ENCODE measurements at regions not wholly inside any gene's neighbourhood (a gene's known extent, or its start where the extent isn't known, plus 50 kb on each side); places are given as distances from the start of the nearest gene placed in this dataset.

DNA sequence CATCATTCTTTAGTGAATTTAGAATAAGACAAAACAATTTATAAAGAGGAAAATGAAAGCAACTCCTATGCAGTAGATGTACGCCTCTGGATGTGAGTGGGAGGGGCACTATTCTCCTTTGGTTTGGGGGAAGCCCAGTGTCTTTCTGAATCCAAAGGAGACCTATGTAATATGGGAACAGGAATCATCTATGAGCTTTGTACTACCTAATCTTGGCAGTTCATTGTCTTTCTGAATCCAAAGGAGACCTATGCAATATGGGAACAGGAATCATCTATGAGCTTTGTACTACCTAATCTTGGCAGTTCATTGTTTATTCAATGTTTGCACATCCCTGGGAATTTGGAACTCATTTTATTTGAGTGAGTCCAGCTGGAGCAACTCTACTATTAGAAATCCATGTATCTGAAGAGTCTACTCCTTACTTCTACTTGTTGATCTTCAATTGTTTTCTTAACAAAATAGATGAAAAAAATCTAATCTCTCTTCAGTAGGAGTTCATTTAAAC, 401.1 kb upstream of the LRATD1 start:
- no peak for DNase-seq

DNA sequence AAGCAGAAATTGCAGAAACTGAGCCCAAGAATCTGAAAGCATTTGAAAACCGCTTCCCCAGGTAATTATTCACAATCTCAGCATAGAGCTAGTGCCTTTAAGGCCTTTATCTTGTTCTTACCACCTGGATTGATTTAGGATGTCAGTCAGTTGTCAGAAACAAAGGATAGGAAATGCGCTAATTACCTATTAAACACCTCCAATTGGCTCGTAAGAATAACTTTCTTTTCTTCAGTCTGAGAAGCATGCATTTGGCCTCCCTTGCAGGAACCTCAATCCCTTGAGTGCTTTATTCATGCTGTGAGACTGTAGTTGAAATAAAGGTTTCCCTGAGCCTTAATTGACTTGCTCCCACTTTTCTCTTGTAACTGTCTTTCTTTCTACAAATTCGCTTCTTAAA, 400.3 kb upstream of the LRATD1 start:
- DNase-seq, result no peak

DNA sequence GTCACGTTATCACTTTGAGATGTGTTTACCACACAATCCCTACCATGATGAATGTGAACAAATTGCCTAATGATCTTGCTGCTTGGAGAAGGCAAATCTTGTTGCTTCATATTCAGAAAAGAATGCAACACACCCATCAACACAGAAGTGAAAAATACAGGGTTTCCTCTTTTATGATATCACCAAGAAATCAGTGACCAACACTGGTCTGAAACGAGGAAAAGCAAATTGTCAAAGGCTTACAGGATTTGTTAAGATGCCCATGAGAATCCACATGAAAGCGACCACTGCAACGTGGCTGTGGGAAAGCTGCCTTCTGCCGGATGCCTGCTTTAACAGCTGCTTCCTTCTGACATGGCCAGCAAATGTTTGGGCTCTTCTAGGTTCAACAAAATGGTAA, 397.6 kb upstream of the LRATD1 start:
- DNase-seq, result no peak

DNA sequence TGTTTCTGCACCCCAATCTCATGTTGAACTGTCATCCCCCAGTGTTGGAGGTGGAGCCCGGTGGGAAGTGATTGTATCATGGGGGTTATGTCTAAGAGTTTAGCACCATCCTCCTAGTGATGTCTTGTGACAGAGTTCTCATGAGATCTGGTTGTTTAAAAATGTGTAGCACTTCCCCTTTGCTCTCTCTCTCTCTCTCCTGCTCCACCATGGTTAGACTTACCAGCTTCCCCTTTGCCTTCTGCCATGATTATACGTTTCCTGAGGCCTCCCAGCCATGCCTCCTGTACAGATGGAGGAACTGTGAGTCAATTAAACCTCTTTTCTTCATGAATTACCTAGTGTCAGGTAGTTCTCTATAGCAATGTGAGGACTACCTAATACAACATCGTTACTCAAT, 396.9 kb upstream of the LRATD1 start:
- DNase-seq, result no peak

DNA sequence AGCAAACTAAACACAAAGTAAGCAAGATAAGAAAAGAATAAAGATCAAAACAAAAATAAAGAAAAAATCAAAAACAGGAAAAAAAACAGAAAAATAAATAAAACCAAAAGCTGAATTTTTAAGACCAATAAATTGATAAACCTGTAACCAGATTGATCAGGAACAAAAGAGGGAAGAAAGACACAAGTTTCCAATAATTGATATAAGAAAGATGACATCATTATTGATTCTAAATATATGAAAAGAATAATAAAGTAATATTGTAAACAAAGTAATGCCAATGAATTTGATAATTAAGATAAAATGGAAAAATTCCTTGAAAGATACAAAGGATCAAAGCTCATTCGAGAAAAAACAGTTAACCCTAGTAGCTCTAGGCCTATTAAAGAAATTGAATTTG, 394.6 kb upstream of the LRATD1 start:
- DNase-seq, result no peak

DNA sequence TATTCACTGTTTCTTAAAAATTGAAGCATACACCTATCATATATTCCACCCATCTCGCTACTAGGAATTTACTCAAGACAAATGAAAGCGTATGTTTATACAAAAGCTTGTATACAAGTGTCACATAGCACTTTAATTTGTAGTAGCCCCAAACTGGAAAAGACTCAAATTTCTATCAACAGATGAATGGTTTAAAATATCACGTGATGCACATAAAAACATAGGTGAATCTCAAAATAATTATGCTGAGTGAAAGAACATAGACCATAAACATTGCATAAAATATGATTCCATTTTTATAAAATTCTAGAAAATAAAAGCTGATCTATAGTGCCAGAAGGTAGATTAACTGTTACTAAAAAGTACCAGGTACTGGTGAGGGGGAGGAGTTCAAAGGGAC, 392.9 kb upstream of the LRATD1 start:
- DNase-seq, result no peak

DNA sequence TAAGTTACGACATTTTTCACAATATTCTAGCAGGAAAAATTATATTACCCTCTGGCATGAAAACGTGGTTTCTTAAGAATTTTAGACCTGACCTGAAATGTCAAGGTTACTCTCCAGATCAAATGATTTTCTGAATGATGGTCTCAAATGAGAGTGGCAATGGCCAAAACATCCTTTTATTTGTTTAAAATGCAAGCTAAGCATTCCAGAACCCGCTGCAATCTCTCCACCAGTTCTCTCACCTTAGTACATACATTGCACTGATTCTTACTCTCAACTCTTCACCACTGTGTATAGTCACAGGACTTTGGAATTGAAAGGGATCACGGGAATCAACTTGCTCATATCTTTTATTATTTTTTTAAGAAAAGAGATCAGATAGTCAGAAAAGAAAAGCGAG, 391.6 kb upstream of the LRATD1 start:
- no peak for DNase-seq

DNA sequence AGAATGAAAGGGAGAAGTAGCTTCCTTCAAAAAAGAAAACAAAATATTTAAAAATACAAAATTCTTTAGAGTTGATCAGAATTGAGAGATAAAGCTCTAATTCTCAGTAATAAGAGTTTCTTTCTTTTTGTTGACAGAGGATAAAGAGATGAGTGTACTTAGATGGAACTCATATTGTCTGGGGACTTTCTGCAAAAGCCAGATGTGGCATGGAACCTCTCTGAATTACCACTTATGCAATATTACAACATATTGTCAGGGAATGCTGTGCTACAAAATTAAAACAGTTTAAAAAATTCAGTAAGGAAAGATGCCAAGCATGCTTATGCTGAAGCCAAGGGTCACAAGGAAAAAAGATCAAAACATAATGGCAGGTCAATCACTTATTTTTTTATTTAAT, 386.6 kb upstream of the LRATD1 start:
- DNase-seq, result no peak

DNA sequence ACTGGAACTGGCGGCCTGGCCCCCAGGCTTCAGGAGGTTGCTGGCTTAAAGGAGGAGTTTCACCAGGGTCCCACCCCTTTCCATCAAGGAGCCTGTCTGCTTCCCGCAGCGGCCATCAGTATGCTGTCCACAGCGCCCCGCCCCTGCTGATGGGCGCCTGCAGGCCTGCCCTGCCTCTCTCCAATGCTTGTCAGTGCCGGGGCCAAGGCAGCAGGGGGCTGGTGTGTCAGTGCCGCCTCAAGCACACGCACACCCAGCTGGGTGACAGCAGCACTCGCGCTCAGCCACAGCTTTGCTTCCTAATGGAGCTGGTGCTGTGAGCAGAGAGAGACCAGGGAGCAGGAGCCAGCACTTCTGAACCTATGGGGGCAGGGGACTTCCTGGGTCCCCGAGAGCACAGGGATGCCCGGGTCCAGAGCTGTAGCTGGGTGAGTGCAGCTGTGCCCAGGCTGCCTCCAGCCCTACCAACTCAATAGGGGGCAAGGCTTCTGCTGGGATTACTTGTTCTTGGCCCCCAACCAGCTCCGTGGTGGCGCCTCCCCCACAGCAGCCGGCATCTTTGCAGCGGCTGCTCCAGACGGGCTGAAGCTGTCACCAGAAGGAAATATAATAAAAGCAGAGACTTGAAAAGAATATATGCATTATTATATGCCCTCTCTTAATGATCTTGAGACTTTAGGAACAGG, 377.2 kb upstream of the LRATD1 start:
- DNase-seq, result no peak

DNA sequence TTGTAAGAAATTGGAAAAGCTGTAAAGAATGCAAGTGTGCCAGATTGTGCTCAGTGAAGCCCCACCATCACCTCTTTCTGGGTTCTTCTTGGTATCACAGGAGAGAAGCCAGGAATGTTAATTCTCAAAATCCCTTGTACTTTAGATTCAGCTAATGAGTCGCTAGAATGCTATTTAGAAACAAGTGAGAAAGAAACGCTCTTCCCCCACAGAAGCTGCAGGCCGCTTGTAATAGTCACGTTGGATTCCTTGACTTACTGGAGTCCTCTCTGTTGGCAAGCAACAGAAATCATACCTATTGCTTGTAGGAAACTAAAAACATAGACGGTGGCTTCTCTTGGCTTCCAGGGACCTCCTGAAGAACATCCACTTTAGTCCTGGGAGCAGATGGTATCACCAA, 375.6 kb upstream of the LRATD1 start:
- DNase-seq, result no peak

DNA sequence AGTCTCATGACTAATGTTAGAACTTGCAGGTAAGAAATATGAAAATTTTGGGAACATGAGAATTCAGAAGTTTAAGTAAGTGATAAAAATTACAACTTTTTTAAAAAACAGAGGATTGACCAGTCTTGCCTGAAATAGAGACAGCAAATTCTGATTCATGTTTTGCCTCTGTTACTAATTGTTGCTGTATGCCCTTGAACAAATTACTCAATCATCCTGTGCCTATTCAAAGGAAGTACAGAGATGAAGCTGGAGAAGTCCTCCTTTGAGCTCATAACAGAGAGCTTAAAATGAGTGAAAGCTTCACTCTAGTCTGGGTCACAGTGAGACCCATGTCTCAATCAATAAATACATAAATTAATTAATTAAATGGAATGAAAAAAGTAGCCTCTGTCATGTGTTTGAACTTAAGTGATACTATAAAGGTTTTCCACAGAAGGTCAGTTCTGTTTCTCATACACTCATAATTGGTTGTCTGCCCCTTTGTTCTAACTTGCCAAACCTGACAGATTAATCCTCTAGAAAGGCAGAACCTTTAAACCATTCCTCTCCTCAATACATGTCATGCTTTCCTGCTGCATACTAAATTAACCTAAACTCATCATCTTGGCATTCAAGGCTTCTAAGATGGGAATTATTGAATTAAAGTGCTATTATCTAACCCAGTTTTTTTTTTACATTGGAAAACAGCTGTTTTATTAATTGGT, 374.6 kb upstream of the LRATD1 start:
- DNase-seq, result no peak

DNA sequence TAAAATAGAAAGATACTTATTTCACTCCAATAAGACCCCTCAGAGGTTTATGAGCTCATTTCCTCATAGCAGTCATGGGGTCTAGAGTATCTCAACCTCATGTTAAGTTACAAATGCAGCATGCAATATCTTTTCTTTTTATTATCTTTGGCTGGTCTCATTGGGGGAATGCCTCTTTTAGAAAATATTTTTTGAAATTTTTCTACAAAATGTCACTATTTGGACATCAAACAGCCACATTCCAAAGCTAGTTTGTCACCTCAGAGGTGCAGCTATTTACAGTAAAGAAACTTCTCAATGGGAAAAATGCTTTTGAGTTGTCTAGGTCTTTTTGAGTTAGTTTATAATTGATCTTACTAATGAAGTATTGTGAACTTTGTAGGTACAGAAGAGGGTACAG, 370.7 kb upstream of the LRATD1 start:
- no peak for DNase-seq

DNA sequence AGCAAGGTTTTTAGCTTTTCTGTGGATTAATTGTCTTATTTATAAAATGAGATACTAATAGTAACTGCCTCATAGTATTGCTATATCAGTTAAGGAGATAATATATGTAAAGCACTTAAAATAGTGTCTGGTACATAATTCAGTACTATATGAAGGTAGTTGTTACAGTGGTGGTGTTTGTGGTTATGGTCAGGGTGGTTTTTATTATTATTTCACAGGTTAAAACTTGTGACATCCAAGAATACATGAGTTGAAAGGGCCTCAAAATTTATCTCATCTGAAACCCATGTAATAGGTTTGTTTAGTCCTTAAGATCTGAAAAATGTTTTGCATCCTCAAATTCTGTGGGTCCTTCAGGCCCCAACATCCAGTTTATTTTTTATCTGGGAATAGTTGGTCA, 369.5 kb upstream of the LRATD1 start:
- no peak for DNase-seq

DNA sequence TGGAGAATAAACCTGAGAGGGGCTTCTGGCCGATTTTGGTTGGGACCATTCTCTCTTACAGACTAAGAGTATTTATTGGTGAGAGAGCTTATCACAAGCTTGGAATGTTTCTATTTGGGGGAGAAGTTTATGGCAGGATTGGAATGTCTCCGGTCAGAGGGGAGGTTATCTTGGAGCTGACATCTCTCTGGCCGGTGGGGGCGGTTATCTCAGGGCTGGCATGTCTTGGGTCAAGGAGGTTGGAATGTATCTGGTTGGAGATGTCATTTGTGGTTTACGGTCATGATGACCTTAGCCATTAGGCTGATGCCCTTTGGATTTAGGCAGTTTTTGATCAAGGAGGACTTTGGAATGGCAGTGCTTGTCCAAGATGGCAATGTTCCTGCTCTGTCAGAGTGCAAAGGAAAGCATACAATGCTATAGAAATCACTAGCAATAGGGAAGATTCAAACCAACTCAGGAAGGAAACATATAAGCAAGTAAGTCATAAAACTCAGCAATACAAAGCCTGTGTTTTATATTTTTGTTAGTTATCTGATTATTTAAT, 362.4 kb upstream of the LRATD1 start:
- DNase-seq, result no peak

DNA sequence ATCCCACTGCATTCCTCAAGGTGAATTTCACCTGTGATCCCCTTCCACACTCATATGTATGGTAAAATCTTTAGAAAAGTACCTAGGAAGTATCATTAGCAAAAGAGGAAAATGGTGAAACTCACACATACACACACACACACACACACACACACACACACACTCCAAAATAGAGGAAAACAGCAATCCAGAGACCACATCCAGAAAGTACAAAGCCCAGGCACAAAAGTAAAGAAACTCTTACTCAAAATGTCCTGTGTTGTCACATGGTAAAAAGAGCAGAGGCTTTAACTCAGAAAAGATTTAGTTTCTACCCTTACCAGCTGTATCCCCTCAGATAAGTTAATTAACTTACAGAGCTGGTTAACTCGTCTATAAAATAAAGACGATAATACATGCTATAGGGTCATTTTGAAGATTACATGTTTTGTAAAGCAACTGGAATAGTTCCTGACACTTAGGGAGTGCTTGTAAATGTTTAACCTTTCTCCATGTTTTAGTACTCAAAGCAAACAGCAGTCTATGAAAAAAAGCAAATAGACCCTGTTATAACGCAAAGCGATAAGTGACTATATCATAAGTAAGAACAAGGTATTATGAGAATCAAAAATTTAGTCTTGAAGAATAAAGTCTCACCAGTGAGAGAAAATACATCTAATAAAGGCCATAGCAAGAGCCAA, 360.0 kb upstream of the LRATD1 start:
- no peak for DNase-seq

DNA sequence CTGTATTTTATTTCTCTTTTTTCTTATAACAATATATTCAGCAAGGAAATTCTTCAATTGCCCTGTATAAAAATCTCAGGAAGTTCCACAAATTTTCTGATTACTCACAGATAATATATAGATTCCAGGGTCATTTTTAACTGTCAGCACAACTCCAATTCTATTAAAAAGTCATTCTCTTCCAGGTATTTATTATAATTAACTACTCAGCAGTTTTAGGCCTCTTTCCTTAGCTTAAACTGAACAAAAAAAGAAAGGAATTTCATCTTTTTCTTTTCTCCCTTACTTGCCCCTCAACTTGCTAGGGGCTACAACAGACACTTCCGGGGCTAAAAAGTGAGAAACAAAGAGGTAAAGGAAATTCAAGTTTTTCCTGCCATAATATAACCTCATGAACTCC, 358.9 kb upstream of the LRATD1 start:
- no peak for DNase-seq

DNA sequence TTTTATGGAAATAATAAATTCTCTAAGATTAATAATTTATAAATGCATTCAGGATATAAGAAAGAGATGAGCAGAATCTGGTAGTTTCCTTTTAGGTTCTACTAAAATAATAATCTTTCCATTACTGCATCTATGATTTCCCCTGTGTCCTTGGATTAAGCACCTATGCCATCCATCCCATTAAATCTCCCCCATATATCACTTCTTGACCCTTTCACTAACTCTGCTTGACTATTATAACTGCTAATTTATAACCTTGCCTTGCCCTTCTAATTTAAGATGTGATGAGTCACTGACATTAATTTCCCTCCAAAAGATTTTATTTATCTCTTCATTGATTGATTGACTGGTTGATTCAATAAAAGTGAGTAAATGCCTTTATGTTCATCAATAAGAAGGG, 348.3 kb upstream of the LRATD1 start:
- DNase-seq, result no peak

DNA sequence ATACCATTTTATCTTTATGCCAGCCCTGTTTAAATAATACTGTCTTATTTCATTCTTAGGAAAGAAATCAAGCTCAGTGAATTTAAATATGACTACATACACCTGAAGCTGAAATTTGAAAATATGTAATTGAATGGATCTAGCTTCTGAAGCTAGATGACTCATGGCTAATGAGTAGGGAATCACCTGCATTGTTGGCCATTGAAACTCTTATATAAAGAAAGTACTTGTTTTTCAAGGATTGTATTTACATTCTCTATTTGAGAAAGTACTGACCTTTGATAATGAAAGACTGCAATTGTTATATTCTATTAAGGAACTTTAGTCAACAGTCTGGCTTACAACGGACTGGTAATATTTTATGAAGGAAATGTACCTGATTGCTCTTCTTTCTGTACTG, 346.7 kb upstream of the LRATD1 start:
- DNase-seq, result no peak

DNA sequence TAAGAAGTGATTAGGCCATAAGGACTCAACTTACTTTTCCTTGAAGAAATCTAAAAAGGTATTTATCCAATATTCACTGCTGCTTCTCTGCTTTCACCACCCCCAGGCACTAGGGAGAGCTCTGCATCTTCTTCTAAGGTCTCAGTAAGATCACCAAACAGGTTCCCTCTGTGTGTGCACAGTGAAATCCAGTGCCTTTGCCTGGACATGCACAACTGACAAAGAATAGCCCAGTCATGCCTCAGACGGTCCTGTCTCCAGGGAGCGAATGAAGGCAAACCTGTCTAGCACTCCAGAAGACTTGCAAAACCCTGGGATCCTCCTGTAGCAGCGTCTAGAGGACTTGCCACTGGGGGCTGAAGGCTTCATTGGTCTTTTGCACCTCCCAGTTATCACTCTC, 344.5 kb upstream of the LRATD1 start:
- DNase-seq, result no peak

DNA sequence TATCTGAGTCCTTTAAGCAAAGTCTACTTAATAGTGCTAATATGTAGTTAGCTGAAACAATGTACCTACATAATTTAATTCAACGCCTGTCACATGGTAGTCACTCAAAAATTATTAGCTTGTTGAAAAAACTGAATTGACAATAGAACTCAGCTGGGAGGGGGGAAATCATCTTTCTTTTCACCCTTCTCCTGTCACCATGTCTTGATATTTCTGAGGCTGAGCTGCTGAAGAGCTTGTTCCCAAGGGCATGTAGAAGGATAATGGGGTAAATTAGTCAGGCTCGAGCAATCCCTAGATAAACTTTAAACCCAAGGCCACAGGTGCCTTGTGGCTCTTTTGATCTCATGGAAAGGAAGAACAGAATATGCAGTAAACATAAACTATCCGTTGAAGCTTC, 339.6 kb upstream of the LRATD1 start:
- DNase-seq, result no peak

DNA sequence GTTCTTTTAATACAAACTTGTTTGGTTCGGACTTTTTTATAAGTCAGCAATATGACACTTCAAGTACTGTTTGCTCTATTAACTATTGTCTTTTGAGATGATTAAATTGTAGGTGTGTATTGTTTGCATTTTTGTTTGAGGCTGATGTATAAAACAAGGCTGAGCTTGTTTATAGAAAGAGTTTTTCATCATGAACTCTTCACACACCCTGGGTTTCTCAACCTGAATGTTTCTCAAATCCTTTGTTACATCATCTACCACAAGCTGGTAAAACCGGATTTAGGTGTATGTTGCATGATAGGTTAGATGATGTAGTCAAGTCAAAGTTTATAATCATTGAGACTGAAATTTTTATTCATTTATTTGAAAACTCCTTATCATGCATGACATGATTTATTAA, 335.2 kb upstream of the LRATD1 start:
- DNase-seq, result no peak

DNA sequence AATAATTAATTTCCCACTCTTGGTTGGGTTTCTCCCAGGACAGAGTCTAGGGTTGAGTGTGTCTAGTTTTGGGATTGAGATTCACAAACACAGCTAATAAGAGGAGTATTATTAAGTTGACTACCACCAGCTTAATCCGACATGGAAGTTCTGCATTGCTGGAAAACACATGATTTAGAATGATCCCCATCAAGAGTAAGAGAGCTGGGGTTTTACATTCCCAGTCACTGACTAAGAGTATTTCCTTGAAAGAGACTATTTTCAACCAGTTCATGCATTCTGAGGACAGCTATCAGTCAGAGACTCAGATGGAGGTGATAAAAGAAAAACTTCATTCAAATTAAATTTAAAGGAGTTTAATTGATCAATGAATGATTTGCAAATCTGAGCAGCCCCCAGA, 334.6 kb upstream of the LRATD1 start:
- no peak for DNase-seq

DNA sequence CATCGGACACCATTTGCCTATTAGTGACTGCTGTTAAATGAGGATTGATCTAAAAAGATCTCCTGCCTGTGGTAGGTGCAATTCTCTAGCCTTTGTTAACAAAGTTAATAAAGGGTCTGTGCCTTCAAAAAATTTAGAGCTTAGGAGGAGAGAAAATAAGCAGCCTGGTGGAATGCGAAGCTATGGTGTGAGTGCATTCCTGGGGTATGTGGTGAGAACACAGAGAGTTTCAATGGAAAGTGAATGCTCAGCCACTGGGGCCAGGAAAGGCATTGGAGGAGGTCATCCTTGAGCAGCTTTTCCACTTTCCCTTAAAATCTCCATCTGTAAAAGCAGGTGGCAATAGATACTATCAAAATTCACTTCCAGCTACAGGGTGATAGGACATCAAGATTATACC, 331.2 kb upstream of the LRATD1 start:
- no peak for DNase-seq
